A673 (cell line): ENCODE measurements at regions not wholly inside any gene's neighbourhood (a gene's known extent, or its start where the extent isn't known, plus 50 kb on each side); places are given as distances from the start of the nearest gene placed in this dataset.

ENCODE experiments used
- BruUV-seq: library from RNA; stranded (reverse); fragments of 400-500 nt; replicated peaks from 2 replicates; lab custom pipeline; 2021; lab: Mats Ljungman, UMichigan
- CTCF ChIA-PET: fragments of 300-600 bp; sonication (Branson Sonifier 250); formaldehyde crosslinking; loops from one replicate; lab custom pipeline; 2022; ENCODE audit warnings: antibody characterized with exemption; lab: Charles Lee
- POLR2A ChIA-PET: fragments of 300-600 bp; sonication (Branson Sonifier 250); formaldehyde crosslinking; loops from one replicate; lab custom pipeline; 2022; ENCODE audit warnings: antibody characterized with exemption; ENCODE audit not compliant: low non-redundant PET; lab: Charles Lee
- DNase-seq: peaks from one replicate; pipeline ENCODE4 v3.0.0-alpha.2; 2015; ENCODE audit warnings: low spot score
- H3K27ac ChIP-seq: fragments of 200-600 bp; sonication (generic); 2 replicates; pipeline ENCODE4 v1.5.1; 2016; ENCODE audit warnings: mixed run types, low read depth, mild to moderate bottlenecking, mixed read lengths, antibody characterized with exemption, low read length; ENCODE audit not compliant: poor library complexity, severe bottlenecking
- H3K27me3 ChIP-seq: fragments of 200-600 bp; sonication (generic); replicated peaks from 2 replicates; pipeline ENCODE4 v1.6.1; 2017; ENCODE audit warnings: mixed run types, low read depth, mild to moderate bottlenecking, mixed read lengths, antibody characterized with exemption, low read length; ENCODE audit not compliant: insufficient read depth, poor library complexity
- H3K36me3 ChIP-seq: fragments of 200-600 bp; sonication (generic); 2 replicates; pipeline ENCODE4 v1.6.1; 2016; ENCODE audit warnings: mixed run types, mild to moderate bottlenecking, mixed read lengths, antibody characterized with exemption, low read length; ENCODE audit not compliant: insufficient read depth, poor library complexity, severe bottlenecking
- H3K4me1 ChIP-seq: fragments of 200-600 bp; sonication (generic); 2 replicates; pipeline ENCODE4 v1.6.1; 2017; ENCODE audit warnings: mixed run types, mild to moderate bottlenecking, mixed read lengths, antibody characterized with exemption, low read length; ENCODE audit not compliant: insufficient read depth, poor library complexity, severe bottlenecking
- H3K4me3 ChIP-seq: fragments of 200-600 bp; sonication (generic); 2 replicates; pipeline ENCODE4 v1.5.1; 2016; ENCODE audit warnings: low read depth, mixed run types, mild to moderate bottlenecking, mixed read lengths, low read length; ENCODE audit not compliant: poor library complexity, severe bottlenecking
- H3K9me3 ChIP-seq: fragments of 200-600 bp; sonication (generic); 2 replicates; pipeline ENCODE4 v1.6.1; 2016; ENCODE audit warnings: mixed run types, low read depth, mild to moderate bottlenecking, mixed read lengths, antibody characterized with exemption, low read length; ENCODE audit not compliant: poor library complexity, severe bottlenecking
- EZH2 ChIP-seq: fragments of 200-600 bp; sonication (generic); IDR thresholded peaks from 2 replicates; pipeline ENCODE4 v1.6.1; 2017; ENCODE audit warnings: borderline replicate concordance, low read depth, mild to moderate bottlenecking, mixed read lengths, antibody characterized with exemption, low read length; ENCODE audit not compliant: poor library complexity, severe bottlenecking
- intact Hi-C: fragments of 100-400 bp; cut with micrococcal nuclease; formaldehyde crosslinking; loops from one replicate; pipeline ENCODE4 v1.10.0; 2022; ENCODE audit not compliant: unreplicated experiment
- TF ChIP-seq, protein P1 (sequence below): fragments of 300-800, 200-600 bp; sonication (generic); conservative IDR thresholded peaks from 2 replicates; pipeline ENCODE4 v1.5.1; 2017; ENCODE audit warnings: low read depth, mild to moderate bottlenecking, antibody characterized with exemption, low read length, moderate library complexity, mixed read lengths

DNA sequence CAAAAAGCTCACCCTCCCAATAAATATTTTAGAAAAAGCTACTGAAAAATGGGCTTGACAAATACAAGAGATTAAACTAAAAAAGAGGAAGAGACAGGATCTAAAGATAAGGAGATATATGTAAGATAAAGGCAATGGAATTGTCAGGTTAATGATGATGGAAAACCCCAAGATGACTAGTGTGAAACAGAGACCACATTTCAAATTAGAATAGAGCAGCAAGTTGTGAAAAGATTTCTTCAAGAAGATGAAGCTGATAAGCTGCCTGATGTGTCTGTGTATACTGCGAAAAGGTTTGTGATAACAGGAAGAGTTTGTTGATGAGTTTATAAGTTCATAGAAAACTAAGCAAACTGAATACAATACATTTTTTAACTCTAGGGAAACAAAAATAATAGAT lies 840.1 kb upstream of the SLITRK5 start:
- no peak for TF ChIP-seq EZH2
- TF ChIP-seq, protein P1, sequence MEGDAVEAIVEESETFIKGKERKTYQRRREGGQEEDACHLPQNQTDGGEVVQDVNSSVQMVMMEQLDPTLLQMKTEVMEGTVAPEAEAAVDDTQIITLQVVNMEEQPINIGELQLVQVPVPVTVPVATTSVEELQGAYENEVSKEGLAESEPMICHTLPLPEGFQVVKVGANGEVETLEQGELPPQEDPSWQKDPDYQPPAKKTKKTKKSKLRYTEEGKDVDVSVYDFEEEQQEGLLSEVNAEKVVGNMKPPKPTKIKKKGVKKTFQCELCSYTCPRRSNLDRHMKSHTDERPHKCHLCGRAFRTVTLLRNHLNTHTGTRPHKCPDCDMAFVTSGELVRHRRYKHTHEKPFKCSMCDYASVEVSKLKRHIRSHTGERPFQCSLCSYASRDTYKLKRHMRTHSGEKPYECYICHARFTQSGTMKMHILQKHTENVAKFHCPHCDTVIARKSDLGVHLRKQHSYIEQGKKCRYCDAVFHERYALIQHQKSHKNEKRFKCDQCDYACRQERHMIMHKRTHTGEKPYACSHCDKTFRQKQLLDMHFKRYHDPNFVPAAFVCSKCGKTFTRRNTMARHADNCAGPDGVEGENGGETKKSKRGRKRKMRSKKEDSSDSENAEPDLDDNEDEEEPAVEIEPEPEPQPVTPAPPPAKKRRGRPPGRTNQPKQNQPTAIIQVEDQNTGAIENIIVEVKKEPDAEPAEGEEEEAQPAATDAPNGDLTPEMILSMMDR = no peak
- H3K9me3 ChIP-seq = no peaks in the 10 kb centered on the region
- no peaks in the 10 kb centered on the region for H3K27me3 ChIP-seq
- ChIA-PET POLR2A (no interaction called here), CTCF (no interaction called here)
- no peak for DNase-seq
- H3K36me3 ChIP-seq = no peaks in the 10 kb centered on the region
- H3K27ac ChIP-seq = no peak overlapping the region
- H3K4me3 ChIP-seq = no peak overlapping the region
- no TSS peak for BruUV-seq
- H3K4me1 ChIP-seq = no peaks in the 10 kb centered on the region
- intact Hi-C loops = no loop called here

DNA sequence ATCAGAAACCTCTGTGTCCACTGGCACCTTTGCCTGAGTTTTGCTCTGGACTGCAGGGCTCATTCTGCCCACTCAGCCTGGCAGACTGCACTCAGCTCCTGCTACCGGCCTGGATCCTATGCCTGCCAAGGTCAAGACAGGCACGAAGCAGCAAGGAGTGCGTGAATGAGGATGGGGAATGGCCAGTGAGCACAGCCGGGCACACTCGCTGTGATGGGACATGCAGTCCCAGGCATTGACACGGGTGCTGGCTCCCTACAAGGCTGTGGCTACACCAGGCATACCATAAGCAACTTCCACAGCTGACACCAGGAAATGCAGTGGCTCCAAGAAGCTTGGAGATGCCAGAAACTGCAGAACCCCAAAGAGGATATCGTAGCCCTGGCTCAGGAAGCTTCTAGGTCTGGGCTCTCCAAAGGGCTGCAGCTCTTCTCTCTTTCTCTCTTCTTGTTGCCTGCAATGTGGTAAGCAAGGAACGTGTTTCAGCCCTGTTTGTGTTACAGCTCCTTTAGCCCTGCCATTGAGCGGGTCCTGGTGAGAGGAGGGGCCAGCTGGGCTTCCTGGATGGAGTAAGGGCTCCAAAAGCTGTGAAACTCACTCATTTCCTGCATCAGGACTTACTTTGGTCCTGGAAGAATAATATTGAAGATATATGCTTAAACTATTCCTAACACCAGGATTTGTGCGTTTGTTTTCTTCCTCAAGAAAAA lies 832.6 kb upstream of the SLITRK5 start:
- Histone ChIP-seq H3K27ac (no peak overlapping the region), H3K4me3 (no peak overlapping the region), H3K4me1 (no peaks in the 10 kb centered on the region), H3K36me3 (no peaks in the 10 kb centered on the region), H3K9me3 (no peaks in the 10 kb centered on the region), H3K27me3 (no peaks in the 10 kb centered on the region)
- CTCF ChIA-PET = no interaction called here
- BruUV-seq = no TSS peak
- intact Hi-C loops = no loop called here
- POLR2A ChIA-PET = no interaction called here
- no peak for TF ChIP-seq EZH2
- TF ChIP-seq, protein P1 = no peak
- no peak for DNase-seq

DNA sequence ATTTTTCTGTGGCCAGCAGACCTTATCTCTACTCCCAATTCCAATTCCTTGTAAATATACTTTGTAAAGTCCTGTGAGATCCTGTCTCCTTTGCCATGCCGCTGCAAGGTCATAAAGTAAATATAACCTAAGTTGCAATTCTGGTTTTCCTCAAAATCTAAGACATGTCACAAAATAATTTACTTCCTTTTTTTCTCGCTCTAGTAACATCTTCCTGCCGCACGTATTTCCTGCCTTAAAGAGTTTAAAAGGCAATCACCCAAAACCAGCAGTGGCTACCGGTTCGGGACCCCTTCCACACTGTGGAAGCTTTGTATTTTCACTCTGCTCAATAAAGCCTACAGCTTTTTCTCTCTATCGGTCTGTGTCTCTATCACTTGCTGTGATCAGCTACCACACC lies 832.0 kb upstream of the SLITRK5 start:
- Histone ChIP-seq H3K27ac (no peak overlapping the region), H3K27me3 (no peaks in the 10 kb centered on the region), H3K4me3 (no peak overlapping the region), H3K36me3 (no peaks in the 10 kb centered on the region), H3K4me1 (no peaks in the 10 kb centered on the region), H3K9me3 (no peaks in the 10 kb centered on the region)
- BruUV-seq = no TSS peak
- TF ChIP-seq, protein P1 = no peak
- no peak for TF ChIP-seq EZH2
- ChIA-PET POLR2A (no interaction called here), CTCF (no interaction called here)
- intact Hi-C loops = no loop called here
- no peak for DNase-seq
